HFF-Myc (cell line): ENCODE measurements at regions not wholly inside any gene's neighbourhood (a gene's known extent, or its start where the extent isn't known, plus 50 kb on each side); places are given as distances from the start of the nearest gene placed in this dataset.

Experiments used
- DNase-seq: peaks from one replicate; pipeline ENCODE4 v3.0.0-alpha.2; 2011; ENCODE audit warnings: low read depth; ENCODE audit errors: extremely low read depth
- H3K4me3 ChIP-seq: replicated peaks from 2 replicates; pipeline ENCODE4 v1.5.1; 2011; ENCODE audit warnings: low read depth, mild to moderate bottlenecking, control low read depth, low read length
- TF ChIP-seq, protein P1 (sequence below): IDR thresholded peaks from 2 replicates; pipeline ENCODE4 v1.5.1; 2012; ENCODE audit warnings: mild to moderate bottlenecking, low read depth, low read length, control low read depth; ENCODE audit errors: missing control alignments

DNA sequence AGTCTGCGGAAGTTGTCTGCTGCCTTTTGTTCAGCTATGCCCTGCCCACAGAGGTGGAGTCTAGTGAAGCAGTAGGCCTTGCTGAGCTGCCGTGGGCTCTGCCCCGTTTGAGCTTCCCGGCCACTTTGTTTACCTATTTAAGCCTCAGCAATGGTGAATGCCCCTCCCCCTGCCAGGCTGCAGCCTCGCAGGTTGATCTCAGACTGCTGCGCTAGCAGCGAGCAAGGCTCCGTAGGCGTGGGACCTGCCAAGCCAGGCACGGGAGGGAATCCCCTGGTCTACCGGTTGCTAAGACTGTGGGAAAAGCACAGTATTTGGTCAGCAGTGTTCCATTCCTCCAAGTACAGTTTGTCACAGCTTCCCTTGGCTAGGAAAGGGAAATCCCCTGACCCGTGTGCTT is 143.6 kb downstream of the DYRK2 start:
- no peak for DNase-seq
- TF ChIP-seq, protein P1, sequence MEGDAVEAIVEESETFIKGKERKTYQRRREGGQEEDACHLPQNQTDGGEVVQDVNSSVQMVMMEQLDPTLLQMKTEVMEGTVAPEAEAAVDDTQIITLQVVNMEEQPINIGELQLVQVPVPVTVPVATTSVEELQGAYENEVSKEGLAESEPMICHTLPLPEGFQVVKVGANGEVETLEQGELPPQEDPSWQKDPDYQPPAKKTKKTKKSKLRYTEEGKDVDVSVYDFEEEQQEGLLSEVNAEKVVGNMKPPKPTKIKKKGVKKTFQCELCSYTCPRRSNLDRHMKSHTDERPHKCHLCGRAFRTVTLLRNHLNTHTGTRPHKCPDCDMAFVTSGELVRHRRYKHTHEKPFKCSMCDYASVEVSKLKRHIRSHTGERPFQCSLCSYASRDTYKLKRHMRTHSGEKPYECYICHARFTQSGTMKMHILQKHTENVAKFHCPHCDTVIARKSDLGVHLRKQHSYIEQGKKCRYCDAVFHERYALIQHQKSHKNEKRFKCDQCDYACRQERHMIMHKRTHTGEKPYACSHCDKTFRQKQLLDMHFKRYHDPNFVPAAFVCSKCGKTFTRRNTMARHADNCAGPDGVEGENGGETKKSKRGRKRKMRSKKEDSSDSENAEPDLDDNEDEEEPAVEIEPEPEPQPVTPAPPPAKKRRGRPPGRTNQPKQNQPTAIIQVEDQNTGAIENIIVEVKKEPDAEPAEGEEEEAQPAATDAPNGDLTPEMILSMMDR, result no peak
- no peak overlapping the region for H3K4me3 ChIP-seq

DNA sequence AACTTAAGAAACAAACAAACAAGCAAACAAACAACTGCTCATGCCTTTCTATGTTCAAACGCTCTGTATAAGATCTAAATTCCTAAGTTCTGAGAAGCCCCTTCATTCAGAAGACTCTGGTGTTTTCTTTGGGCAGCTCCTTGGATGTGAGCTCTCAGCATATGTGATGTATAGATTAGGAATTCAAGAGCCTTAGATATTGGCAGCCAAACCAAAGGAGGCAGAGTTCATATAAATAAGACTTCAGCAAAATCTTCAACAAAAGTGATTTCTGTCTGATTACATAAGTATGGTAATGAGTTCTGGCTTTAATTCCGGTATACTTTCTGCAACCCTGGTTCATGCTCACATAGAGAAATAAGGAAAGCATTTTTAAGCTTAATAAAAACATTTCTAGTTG is 145.6 kb downstream of the DYRK2 start:
- no peak overlapping the region for H3K4me3 ChIP-seq
- DNase-seq, result no peak
- TF ChIP-seq, protein P1, result no peak

DNA sequence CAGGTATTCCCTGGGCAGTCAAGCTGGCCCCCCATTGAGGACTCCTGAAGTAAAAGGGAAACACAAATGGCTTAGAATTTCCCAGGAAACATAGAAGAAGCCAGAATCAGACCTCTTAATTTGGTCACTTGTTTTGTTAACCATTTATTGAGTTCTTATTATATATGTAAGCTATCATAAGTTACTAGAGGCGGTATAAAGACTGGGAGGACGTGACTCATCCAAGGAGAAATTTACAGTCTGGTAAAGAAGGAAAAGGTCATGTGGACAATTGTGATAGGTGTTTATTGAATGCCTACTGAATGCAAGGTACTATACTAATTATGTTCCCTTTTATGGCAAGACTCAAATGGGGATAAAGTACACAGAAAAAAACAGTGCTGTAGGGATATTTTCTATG is 146.7 kb downstream of the DYRK2 start:
- TF ChIP-seq, protein P1, result no peak
- DNase-seq, result no peak
- no peak overlapping the region for H3K4me3 ChIP-seq

DNA sequence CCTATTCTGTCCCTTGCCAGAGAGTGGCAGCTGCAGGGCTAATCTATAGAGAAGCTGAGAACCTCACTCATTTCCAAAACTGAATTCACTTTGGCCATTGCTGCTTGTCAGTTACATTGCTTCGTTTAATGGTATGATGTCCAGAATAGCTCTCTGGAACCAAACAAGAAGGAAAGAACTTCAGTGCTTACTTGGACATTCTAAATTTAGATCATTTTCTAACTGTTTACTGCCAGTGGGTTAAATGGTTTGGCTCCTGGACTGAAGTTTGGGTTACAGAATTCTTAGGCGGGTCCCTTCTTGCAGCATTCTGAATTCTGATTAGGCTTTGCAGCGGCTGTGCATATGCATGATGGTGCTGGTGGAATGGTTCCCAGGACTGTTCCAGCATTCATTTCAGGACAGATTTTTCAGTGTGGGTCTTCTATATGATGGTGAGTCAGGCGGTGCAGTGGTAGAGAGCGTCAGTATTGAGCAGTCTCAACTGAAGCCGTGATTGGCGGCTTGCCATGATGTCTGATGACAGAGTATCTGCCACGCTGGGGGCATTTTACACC is 148.7 kb downstream of the DYRK2 start:
- TF ChIP-seq, protein P1, result no peak
- no peak for DNase-seq
- H3K4me3 ChIP-seq, result no peak overlapping the region

DNA sequence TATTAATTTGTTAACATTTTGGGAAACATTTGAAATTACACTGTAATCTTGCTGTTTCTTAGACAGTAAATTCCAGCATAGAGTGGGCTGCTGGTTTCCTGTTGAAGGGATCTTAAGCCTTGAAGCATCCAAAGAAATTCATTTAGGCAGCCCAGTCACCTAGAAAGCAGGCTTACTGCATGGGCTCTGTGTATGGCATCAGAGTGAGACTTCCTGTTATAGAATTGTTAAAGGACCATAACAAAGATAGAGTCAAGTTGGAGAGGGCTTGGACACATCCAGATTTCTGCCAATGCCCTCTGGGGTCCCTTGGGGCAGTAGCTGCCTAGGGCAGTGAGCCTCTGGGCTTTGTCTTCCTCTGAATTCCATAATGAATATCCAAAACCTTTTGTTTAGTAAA is 149.2 kb downstream of the DYRK2 start:
- no peak for DNase-seq
- TF ChIP-seq, protein P1, result no peak
- no peak overlapping the region for H3K4me3 ChIP-seq

DNA sequence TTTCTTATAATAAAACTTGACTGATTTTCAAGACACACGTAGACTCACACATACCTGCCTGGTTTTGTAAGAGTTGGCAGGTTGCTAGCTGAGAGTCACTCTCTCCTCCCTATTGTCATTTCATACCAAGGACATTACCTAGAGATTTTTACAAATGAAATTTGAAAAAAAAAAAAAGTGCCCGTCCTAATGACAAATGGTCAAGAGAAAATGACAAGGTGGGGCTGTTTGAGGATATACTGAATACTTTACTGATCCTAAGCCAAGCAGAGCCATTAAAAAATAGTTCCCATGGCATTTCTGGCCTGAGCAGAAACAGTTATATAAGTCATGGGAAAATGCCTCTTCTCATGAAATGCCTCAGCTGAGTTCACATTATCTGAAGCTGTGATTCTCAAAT is 150.2 kb downstream of the DYRK2 start:
- TF ChIP-seq, protein P1, result no peak

DNA sequence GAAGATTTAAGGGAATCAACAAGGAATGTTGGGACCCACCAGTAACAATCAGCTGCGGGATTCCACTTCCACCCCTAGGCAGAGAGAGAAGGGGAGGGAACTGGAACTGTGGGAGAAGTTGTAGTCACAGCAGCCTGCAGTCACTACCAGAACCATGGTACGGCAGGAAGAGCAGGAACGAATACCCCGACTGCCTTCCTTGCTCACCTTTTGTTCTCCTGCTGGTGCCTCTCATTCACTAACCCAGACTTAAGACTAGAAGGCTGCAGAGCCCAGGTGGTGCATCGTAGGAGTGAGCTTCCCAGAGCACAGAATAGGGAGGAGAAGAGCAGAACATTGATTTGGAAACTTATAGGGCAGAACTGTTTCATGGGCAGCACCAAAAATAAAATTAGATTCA is 154.2 kb downstream of the DYRK2 start:
- no peak for DNase-seq
- TF ChIP-seq, protein P1, result no peak
- H3K4me3 ChIP-seq, result no peak overlapping the region

More for the DNA sequence above, 150.2 kb downstream of the DYRK2 start:
- no peak overlapping the region for H3K4me3 ChIP-seq
- no peak for DNase-seq
